ENCODE measurements at regions not wholly inside any gene's neighbourhood (a gene's known extent, or its start where the extent isn't known, plus 50 kb on each side); places are given as distances from the start of the nearest gene placed in this dataset.
A peak's percentile ranks its signal among the peaks of the same experiment; 100 is the strongest.

DNA sequence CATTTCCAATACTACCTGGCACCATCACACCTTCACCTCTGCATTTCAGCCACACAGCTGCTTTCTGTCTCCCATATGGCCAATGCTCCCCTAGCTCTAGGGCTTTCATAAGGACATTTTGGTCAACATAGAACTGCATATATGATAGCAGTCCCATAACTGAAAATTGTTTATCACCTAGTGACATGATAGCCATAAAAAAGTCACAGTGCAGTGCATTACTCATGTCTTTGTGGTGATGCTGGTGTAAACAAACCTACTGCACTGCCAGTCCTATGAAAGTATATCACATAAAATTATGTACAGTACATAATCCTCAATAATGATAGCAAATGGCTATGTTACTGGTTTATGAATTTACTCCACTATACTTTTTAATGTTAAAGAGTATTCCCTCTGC lies 221.0 kb downstream of the NAF1 start:
- no peaks in the 10 kb centered on the region for H3K4me1 ChIP-seq (ENCODE audit: low read depth)
- H3K4me3 ChIP-seq: no peak overlapping the region
- TF ChIP-seq, protein P1, sequence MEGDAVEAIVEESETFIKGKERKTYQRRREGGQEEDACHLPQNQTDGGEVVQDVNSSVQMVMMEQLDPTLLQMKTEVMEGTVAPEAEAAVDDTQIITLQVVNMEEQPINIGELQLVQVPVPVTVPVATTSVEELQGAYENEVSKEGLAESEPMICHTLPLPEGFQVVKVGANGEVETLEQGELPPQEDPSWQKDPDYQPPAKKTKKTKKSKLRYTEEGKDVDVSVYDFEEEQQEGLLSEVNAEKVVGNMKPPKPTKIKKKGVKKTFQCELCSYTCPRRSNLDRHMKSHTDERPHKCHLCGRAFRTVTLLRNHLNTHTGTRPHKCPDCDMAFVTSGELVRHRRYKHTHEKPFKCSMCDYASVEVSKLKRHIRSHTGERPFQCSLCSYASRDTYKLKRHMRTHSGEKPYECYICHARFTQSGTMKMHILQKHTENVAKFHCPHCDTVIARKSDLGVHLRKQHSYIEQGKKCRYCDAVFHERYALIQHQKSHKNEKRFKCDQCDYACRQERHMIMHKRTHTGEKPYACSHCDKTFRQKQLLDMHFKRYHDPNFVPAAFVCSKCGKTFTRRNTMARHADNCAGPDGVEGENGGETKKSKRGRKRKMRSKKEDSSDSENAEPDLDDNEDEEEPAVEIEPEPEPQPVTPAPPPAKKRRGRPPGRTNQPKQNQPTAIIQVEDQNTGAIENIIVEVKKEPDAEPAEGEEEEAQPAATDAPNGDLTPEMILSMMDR (IDR thresholded peaks at IDR 0.05; ENCODE audit: low read depth, low read length): no peak
- H3K36me3 ChIP-seq: no peaks in the 10 kb centered on the region
- DNase-seq (ENCODE audit: low read depth in 1 of 2, low spot score in 1 of 2): no peak
- H3K27ac ChIP-seq: no peak overlapping the region
- H3K9me3 ChIP-seq (ENCODE audit: low read depth): no peaks in the 10 kb centered on the region
- H3K27me3 ChIP-seq: no peaks in the 10 kb centered on the region

DNA sequence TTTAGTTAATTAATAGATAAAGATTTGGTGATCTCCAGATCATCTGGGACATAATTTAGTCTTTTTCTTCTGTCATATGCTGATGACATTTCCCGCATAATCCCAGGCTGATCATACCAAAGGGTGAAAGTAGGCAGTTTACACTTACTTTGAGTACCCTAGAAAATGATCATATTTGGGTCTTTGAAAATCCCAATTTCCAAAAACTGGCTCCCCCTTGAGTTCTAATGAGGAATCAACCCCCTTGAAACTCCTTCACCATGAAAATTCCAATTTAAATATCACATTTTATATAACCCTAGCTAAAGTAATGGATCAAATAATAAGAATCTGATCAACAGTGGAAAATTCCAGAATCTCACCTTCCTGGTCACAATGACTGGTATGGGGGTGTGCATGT lies 223.4 kb downstream of the NAF1 start:
- no peak overlapping the region for H3K27ac ChIP-seq
- no peak for DNase-seq (ENCODE audit: low read depth in 1 of 2, low spot score in 1 of 2)
- no peaks in the 10 kb centered on the region for H3K36me3 ChIP-seq
- no peak overlapping the region for H3K4me3 ChIP-seq
- no peaks in the 10 kb centered on the region for H3K9me3 ChIP-seq (ENCODE audit: low read depth)
- TF ChIP-seq, protein P1 (IDR thresholded peaks at IDR 0.05; ENCODE audit: low read depth, low read length): peak; percentile 18
- H3K27me3 ChIP-seq: no peaks in the 10 kb centered on the region
- no peaks in the 10 kb centered on the region for H3K4me1 ChIP-seq (ENCODE audit: low read depth)

DNA sequence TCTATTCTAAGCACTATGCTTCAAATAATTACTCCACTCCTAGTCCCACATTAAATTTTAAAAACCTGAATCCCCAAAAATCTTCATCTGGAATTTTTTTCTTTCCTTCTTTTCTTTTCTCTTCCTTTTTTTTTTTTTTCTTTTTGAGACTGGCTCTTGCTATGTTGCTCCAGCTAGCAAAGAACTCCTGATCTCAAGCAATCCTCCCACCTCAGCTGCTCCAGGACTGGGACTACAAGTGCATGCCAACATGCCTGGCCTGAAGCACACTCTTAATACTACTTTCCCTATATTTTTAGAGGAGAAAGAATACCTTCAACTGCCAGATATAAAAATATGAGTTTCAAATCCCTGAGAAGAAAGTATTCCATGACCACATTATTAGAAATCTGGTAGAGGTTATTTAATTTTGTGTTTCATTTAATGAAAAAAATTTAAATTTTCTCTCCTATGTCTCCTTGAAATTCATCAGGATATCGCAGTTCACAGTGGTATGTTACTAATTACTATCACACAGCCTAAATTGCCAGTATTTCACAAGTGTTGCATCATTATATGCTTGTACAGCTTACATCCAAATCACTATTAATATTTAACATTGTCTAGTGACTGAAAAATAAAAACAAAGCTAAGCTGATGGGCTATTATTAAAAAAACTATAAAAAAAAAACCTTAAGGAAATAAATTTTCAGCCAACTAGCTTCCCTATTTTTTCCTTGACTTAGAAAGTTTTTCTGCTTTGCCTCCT lies 227.8 kb downstream of the NAF1 start:
- H3K27ac ChIP-seq: no peak overlapping the region
- H3K27me3 ChIP-seq: no peaks in the 10 kb centered on the region
- DNase-seq (ENCODE audit: low read depth in 1 of 2, low spot score in 1 of 2): no peak
- H3K4me3 ChIP-seq: no peak overlapping the region
- H3K36me3 ChIP-seq: no peaks in the 10 kb centered on the region
- no peaks in the 10 kb centered on the region for H3K4me1 ChIP-seq (ENCODE audit: low read depth)
- TF ChIP-seq, protein P1 (IDR thresholded peaks at IDR 0.05; ENCODE audit: low read depth, low read length): no peak
- H3K9me3 ChIP-seq (ENCODE audit: low read depth): no peaks in the 10 kb centered on the region

DNA sequence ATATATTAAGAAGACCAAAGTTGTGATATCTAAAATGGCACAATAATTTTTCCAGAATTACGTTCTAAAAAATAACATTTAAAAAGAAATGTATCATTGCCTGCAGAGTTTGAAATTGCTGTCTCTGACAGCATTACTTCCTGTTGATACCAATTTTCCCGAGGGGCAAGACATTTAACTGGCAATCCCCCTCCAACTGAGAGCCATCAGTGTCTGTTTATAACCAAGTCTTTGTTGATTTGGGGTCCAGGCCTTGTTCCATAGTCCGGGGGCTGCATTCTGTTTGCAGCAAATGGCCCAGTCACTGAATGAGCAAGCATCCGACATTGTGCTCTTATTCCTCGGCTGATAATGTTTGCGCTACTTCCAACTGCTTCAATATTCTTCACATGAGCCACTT lies 231.5 kb downstream of the NAF1 start:
- Histone ChIP-seq H3K36me3 (no peaks in the 10 kb centered on the region), H3K27ac (no peak overlapping the region), H3K4me3 (no peak overlapping the region), H3K4me1 (ENCODE audit: low read depth) (no peaks in the 10 kb centered on the region), H3K27me3 (no peaks in the 10 kb centered on the region), H3K9me3 (ENCODE audit: low read depth) (no peaks in the 10 kb centered on the region)
- DNase-seq (ENCODE audit: low read depth in 1 of 2, low spot score in 1 of 2): no peak
- TF ChIP-seq, protein P1 (IDR thresholded peaks at IDR 0.05; ENCODE audit: low read depth, low read length): no peak

DNA sequence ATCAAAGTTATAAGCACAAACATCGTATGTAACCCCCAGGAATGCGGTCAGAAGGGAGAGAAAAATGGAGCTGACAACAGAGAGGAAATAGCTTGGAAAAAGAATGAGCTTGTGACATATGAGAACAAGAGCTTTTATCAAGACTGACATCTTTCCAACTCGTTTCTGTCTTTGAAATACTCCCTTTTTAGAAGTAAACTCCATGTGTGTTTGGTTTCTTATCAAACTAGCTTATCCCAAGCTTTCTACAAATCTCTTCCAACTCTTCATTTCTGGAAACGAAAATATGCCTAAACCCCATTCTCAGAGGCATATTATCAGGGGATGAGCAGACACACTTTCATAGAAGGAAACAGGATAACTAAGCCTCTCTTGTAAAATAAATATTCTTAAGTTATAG lies 235.4 kb downstream of the NAF1 start:
- H3K4me3 ChIP-seq: no peak overlapping the region
- DNase-seq (ENCODE audit: low read depth in 1 of 2, low spot score in 1 of 2): peak in 1 of 2 donors; percentile 21
- TF ChIP-seq, protein P1 (IDR thresholded peaks at IDR 0.05; ENCODE audit: low read depth, low read length): no peak
- H3K27ac ChIP-seq: no peak overlapping the region
- no peaks in the 10 kb centered on the region for H3K27me3 ChIP-seq
- no peaks in the 10 kb centered on the region for H3K36me3 ChIP-seq
- H3K4me1 ChIP-seq (ENCODE audit: low read depth): no peaks in the 10 kb centered on the region
- no peaks in the 10 kb centered on the region for H3K9me3 ChIP-seq (ENCODE audit: low read depth)
